ENCODE measurements at regions not wholly inside any gene's neighbourhood (a gene's known extent, or its start where the extent isn't known, plus 50 kb on each side); places are given as distances from the start of the nearest gene placed in this dataset.

- in situ Hi-C loops (cut with MboI; ENCODE audit: low pct_ligation_motif_present in 1 of 4, low pct_unique_long_range_greater_than_20kb in 1 of 4, low sequenced_read_pairs in 3 of 4), result no loop called here
- 58% methylated on average over 1 of the region's 1 CpG; no CpG with 5 or more reads in 1 of the 2 donors for WGBS, 2 donors (ENCODE audit: low coverage in 1 of 2)
- Histone ChIP-seq H3K4me1 (no peaks in the 10 kb centered on the region), H3K4me3 (no peak overlapping the region), H3K36me3 (no peaks in the 10 kb centered on the region), H3K27ac (no peak overlapping the region), H3K27me3 (no peaks in the 10 kb centered on the region), H3K9me3 (no peaks in the 10 kb centered on the region)
- intact Hi-C loops (cut with DNase I; ENCODE audit: low total_unique reads), result no loop called here
- DNase-seq, result no peak
- TF ChIP-seq POLR2AphosphoS5 (IDR thresholded peaks at IDR 0.05) (no peak), POLR2A (IDR thresholded peaks at IDR 0.05) (no peak)
- TF ChIP-seq, protein P1, sequence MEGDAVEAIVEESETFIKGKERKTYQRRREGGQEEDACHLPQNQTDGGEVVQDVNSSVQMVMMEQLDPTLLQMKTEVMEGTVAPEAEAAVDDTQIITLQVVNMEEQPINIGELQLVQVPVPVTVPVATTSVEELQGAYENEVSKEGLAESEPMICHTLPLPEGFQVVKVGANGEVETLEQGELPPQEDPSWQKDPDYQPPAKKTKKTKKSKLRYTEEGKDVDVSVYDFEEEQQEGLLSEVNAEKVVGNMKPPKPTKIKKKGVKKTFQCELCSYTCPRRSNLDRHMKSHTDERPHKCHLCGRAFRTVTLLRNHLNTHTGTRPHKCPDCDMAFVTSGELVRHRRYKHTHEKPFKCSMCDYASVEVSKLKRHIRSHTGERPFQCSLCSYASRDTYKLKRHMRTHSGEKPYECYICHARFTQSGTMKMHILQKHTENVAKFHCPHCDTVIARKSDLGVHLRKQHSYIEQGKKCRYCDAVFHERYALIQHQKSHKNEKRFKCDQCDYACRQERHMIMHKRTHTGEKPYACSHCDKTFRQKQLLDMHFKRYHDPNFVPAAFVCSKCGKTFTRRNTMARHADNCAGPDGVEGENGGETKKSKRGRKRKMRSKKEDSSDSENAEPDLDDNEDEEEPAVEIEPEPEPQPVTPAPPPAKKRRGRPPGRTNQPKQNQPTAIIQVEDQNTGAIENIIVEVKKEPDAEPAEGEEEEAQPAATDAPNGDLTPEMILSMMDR (IDR thresholded peaks at IDR 0.05), result no peak
Observed at GRCh38 chr5:122715095-122715494, 59.8 kb upstream of the SNX2 start.

DNA sequence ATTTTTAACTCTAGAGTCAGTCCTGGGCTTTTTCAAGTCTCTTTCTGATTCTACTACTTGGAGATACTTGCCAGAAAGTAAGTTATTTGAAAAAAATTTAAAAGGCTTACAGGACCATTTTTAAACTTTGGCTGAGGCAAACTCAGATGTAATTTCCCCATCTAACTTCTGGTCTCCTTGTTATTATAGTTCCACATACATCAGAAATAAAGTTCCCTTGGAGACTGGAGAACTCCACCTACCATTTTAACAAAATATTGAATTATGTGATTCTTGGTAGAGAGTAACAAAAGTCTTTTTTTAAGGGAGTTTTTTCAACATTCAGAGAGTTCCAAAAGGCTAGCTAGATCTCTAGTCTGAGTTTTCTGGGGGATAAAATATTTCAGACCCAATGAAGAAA lies 56.3 kb upstream of the SNX2 start:
- in situ Hi-C loops (cut with MboI; ENCODE audit: low pct_ligation_motif_present in 1 of 4, low pct_unique_long_range_greater_than_20kb in 1 of 4, low sequenced_read_pairs in 3 of 4) (no loop called here), intact Hi-C loops (cut with DNase I; ENCODE audit: low total_unique reads) (no loop called here)
- no peaks in the 10 kb centered on the region for H3K36me3 ChIP-seq
- H3K27ac ChIP-seq, result no peak overlapping the region
- no peaks in the 10 kb centered on the region for H3K27me3 ChIP-seq
- DNase-seq, result no peak
- no peak for TF ChIP-seq POLR2AphosphoS5 (IDR thresholded peaks at IDR 0.05)
- TF ChIP-seq POLR2A (IDR thresholded peaks at IDR 0.05), result no peak
- no peak for TF ChIP-seq EP300 (IDR thresholded peaks at IDR 0.05; ENCODE audit: low read depth)
- TF ChIP-seq, protein P1 (IDR thresholded peaks at IDR 0.05), result no peak
- no peaks in the 10 kb centered on the region for H3K4me1 ChIP-seq
- H3K9me3 ChIP-seq, result no peaks in the 10 kb centered on the region
- H3K4me3 ChIP-seq, result no peak overlapping the region

DNA sequence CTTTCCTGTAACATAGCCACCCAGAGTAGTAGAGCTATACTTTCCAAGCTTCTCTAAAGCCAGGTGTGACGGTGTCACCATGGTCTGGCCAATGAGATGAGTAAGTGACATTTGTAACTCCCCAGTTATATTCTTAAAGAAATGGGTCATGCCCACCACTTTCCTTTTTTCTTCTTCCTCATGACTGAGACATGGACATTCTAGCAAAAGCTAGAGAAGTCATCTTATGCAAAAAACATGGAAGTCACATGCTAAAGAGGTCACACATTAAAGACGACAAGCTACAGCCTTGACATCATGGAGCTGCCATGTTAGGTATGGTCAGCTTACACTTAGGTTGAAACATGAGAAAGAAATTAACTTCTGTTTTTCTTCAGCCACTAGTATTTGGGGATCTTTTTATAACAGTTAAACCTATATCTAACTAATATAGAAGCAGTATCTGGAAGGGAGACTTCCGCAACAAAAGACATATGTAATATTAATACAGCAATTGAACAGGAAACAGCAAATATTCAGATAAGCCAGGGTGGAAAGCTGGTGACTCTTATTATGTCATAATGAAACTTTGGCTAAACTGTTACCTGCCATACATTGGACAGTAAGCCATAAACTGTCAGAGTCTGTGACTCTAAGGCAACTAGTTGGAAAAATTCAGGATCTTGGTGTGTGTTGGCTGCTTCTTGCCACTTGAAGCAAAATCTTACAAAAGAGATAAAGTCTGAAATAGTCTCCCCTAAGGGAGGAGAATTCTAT lies 54.7 kb upstream of the SNX2 start:
- 90 to 100% methylated on average over 2 to 3 of the region's 3 CpGs for WGBS, 2 donors (ENCODE audit: low coverage in 1 of 2)
- TF ChIP-seq POLR2A (IDR thresholded peaks at IDR 0.05), result no peak
- no peak for TF ChIP-seq POLR2AphosphoS5 (IDR thresholded peaks at IDR 0.05)
- TF ChIP-seq, protein P1 (IDR thresholded peaks at IDR 0.05), result no peak
- H3K27me3 ChIP-seq, result no peaks in the 10 kb centered on the region
- no peak for DNase-seq
- no peaks in the 10 kb centered on the region for H3K9me3 ChIP-seq
- H3K4me1 ChIP-seq, result no peaks in the 10 kb centered on the region
- no peak overlapping the region for H3K27ac ChIP-seq
- intact Hi-C loops (cut with DNase I; ENCODE audit: low total_unique reads) (no loop called here), in situ Hi-C loops (cut with MboI; ENCODE audit: low pct_ligation_motif_present in 1 of 4, low pct_unique_long_range_greater_than_20kb in 1 of 4, low sequenced_read_pairs in 3 of 4) (no loop called here)
- H3K4me3 ChIP-seq, result no peak overlapping the region
- no peaks in the 10 kb centered on the region for H3K36me3 ChIP-seq

DNA sequence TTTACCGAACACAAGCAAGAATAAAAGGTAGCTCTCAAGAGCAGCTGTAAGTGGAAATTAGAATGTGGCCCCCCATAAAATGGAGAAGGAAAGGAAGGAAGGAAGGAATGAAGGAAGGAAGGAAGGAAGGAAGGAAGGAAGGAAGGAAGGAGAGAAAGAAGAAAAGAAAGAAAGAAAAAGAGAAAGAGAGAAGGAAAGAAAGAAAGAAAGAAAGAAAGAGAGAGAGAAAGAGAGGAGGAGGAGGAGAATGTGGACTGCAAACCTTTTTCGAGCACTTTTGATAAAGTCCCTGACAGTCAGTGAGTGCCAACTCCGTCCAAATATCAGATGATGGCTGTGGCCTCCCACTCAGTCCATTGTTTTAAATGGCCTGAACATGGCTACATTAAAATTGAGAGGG lies 53.8 kb upstream of the SNX2 start:
- intact Hi-C loops (cut with DNase I; ENCODE audit: low total_unique reads) (no loop called here), in situ Hi-C loops (cut with MboI; ENCODE audit: low pct_ligation_motif_present in 1 of 4, low pct_unique_long_range_greater_than_20kb in 1 of 4, low sequenced_read_pairs in 3 of 4) (no loop called here)
- TF ChIP-seq POLR2AphosphoS5 (IDR thresholded peaks at IDR 0.05), result no peak
- no peak for TF ChIP-seq EP300 (IDR thresholded peaks at IDR 0.05; ENCODE audit: low read depth)
- no peak overlapping the region for H3K27ac ChIP-seq
- no peak overlapping the region for H3K4me3 ChIP-seq
- H3K9me3 ChIP-seq, result no peaks in the 10 kb centered on the region
- H3K27me3 ChIP-seq, result no peaks in the 10 kb centered on the region
- H3K4me1 ChIP-seq, result no peaks in the 10 kb centered on the region
- no peaks in the 10 kb centered on the region for H3K36me3 ChIP-seq
- no peak for DNase-seq
- WGBS, 2 donors (ENCODE audit: low coverage in 1 of 2), result 74 to 88% methylated on average over 3 of the region's 3 CpGs

DNA sequence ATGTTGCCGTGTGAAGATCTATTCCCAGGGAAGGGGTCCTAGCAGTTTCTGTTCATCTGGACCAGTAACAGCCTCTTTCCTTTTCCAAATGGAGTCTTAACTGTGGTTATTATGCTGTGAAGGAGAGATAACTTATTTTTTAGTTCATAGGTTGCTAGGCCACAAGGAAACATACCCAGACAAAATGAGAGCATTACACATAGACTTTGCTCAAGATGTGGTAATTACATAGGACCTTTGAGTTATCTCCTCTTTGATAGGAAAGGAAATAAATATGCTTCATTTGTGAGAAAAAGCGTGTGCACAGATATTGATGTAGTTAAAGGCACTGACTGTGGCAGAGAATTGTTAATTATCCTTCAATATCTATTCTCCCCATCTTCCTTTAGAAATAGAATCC lies 52.5 kb upstream of the SNX2 start:
- Histone ChIP-seq H3K4me1 (no peaks in the 10 kb centered on the region), H3K27ac (no peak overlapping the region), H3K9me3 (no peaks in the 10 kb centered on the region), H3K4me3 (no peak overlapping the region), H3K27me3 (no peaks in the 10 kb centered on the region), H3K36me3 (no peaks in the 10 kb centered on the region)
- intact Hi-C loops (cut with DNase I; ENCODE audit: low total_unique reads), result no loop called here
- in situ Hi-C loops (cut with MboI; ENCODE audit: low pct_ligation_motif_present in 1 of 4, low pct_unique_long_range_greater_than_20kb in 1 of 4, low sequenced_read_pairs in 3 of 4), result no loop called here
- no peak for TF ChIP-seq POLR2A (IDR thresholded peaks at IDR 0.05)
- no peak for TF ChIP-seq POLR2AphosphoS5 (IDR thresholded peaks at IDR 0.05)
- TF ChIP-seq, protein P1 (IDR thresholded peaks at IDR 0.05), result no peak
- TF ChIP-seq EP300 (IDR thresholded peaks at IDR 0.05; ENCODE audit: low read depth), result no peak
- no peak for DNase-seq
- 89 to 92% methylated on average over 2 of the region's 2 CpGs for WGBS, 2 donors (ENCODE audit: low coverage in 1 of 2)

Measured in transverse colon (tissue), 4 donors.